SHP77 (cell line): ENCODE measurements at regions not wholly inside any gene's neighbourhood (a gene's known extent, or its start where the extent isn't known, plus 50 kb on each side); places are given as distances from the start of the nearest gene placed in this dataset.
"Not testable (repeated sequence)": the region's sequence is repeated elsewhere in the genome, so short reads cannot be mapped to it uniquely, and the experiment has no call there.

Experiments
- DNase-seq, 2 experiments: peaks; one replicate each; lab custom pipeline; 2025; lab: John Stamatoyannopoulos, UW

DNA sequence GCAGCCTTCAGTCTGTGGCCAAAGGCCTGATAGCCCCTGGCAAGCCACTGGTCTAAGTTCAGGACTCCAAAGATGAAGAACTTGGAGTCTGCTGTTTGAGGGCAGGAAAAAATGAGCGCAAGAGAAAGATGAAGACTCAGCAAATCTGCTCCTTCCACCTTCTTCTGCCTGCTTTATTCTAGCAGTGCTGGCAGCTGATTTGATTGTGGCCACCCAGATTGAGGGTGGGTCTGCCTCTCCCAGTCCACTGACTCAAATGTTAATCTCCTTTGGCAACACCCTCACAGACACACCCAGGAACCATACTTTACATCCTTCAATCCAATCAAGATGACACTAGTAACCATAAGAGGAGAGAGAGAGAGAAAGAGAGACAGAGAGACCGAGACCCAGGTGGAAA lies 127.6 kb downstream of the UTP18 start:
- no peak for DNase-seq

DNA sequence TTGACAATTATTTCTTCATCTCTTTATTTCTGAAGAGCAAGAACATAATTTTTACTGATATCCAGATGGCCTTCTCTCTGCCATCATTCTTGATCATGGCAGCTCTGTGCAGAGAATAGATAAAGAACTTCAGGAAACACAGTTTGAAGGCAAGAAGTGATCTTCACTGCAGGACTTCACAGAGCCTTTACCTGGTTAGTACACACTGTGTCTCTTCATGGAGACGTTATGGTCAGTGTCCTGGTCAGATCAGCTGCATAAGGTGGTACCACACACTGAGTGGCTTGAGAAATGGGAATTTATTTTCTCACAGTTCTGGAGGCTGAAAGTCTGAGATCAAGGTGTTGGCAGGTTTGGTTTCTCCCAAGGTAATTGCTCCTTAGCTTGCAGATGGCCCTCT lies 129.5 kb downstream of the UTP18 start:
- DNase-seq: no peak

DNA sequence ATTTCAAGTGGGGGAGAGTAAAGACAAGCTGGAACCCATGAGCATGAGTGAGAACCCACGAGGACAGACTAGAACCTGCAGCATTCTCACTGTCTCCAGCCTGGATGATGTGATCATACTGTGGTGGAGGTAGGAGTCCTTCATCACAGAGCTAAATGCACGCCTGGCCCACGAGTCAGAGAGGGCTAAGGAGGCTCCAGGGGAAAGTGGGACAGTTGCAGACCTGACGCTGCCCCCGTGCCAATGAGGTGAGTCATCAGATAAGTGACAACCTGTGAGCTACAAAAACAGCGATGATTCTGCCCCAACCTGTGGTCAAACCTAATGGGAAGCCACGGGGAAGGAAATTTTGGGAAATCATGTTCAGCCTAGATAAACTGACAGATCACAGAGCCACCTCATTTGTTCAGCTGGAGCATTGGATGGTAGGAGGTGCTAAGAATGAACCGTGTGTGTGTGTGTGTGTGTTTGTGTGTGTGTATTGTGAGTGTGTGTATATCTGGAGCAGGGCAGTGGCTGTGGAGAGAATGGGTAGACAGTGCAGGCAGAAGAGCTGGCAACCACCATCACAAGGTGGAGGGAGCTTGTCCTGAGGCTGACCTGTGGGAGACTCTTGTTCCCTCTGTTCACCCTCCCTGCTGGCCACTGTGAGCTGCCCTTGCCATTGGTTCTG lies 131.8 kb downstream of the UTP18 start:
- no peak for DNase-seq

DNA sequence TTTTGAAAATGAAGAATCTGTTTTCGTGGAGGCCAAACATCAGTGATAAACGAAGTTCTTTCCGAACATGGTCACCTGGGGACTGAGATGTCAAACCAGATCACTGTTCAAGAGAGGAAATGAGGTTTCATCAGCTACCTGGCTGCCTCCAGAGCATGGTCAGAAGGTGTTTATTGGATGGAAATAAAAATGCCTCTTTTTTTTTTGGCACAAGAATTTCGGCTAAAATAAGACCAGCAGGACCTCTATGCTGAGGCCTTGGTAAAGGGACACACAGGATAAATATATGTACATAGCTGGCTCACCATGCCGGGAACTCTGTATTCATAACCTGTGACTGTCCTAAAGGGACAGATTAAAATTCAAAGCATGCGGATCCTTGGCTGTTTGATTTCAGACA lies 135.3 kb downstream of the UTP18 start:
- no peak for DNase-seq

DNA sequence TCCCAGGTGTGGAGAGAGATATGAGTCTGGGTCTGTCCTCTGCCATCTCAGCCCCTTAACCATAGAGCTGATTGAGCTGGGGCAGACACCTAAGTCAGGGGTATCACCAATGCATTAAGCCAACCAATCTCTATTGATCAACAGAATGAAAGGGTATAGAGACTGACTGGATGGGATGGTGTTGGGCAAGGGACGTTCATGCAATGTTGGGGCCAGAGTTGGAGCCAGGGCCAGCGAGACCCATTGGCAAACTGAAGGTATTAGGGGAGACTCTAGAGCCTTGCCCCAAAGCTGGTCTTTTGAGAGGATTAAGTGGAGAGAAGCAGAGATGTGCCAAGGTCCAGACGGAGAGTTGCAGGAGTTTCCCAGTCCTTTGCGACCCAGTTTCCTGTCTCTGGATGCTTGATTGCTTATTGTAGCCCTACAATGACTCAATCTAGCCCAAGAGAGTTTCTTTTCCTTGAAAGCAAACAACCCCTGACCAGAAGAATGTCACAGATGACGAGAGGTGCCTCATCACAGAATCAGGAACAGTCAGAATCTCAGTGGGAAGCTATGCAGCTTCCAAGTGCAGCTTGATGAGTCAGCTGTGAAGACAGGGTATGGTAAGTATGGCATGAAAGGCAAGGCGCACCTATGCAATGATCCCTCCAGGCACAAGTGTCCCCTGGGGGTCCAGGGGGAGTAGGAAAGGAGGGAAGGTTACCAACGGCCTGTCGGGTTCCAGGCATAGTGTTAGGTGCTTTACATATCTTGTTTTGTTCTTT lies 137.2 kb downstream of the UTP18 start:
- DNase-seq: no peak

DNA sequence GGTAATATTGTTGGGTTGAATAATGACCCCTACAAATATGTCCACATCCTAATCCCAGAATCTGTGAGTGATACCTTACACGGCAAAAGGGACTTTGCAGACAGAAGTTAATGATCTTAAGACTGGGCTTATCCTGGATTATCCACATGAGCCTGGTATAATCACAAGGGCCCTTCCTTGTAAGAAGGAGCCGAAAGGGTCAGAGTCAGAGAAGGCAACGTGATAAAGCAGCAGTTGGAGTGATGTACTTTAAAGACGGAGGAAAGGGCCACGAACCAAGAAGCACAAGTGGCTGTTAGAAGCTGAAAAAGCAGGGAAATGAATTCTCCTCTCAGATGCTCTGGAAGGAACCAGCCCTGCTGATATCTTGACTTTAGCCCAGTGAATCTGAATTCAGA lies 137.8 kb downstream of the UTP18 start:
- no peak for DNase-seq

DNA sequence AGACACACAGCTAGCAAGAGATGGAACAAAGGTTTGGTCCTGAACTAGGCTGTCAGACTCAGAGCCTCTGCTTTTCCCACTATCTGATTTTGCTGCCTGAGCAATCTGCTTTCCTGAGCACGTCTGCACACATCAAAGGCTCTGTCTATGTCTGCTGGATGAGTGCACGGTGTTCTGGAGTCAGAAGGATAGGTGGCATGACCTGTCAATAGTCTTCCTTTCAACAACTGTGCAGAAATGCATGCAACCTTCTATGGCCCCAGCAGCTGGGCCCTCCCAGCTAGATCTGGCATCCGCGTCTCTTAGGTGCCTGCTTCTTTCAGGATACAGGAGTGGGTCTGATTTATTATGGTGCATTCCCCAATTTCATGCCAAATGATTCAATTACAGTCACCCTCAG lies 138.3 kb downstream of the UTP18 start:
- DNase-seq: no peak

DNA sequence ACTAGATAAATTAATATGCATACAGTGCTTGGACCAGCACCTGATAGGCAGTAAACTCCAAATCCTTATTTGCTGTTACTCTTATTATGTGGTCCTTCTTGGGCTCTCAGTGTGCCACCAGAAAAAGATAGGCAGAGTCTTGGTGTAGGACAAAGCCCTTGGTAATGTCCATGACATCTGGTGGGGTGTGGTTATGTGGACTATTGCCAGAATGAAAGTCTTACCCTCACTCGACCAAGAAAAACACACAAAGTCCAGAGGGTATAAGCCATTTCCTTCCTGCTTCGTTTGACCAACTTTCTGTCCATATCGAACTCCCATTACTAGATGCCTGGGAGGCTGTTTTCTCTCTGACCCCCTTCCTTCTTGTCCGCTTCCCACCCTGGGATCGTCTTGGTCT lies 140.9 kb downstream of the UTP18 start:
- no peak for DNase-seq

DNA sequence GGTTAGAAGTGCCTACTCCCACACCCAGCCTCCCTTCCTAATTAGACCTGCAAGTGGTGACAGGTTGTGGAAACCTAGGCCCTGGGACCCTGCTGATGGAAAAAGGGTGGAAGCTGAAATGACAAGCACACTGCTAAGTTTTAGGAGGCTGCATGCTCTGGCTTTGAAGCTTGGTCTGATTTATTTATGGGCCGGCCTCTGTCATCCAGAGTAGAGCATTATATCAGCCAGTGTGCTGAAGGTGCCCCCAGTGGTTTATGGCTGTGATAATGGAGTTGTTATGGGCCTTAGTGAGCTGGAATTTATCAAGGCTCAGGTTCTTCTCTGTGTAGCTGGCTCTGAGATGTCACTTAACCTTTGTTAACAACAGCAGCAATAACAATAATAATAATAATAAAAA lies 142.6 kb downstream of the UTP18 start:
- DNase-seq: no peak

DNA sequence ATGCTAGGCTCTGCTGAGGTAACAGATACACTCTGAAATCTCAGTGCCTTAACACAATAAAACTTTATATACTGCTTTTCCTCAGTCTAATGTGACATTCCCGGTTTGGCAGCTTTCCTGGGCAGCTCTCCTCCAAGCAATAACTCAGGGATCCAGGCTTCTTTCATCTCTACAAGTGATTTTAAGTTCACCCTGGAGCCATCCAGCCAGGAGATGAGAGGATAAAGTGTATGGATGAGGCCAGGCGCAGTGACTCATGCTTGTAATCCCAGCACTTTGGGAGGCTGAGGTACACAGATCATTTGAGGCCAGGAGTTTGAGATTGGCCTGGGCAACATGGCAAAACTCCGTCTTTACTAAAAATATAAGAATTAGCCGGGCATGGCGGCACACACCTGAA lies 147.2 kb downstream of the UTP18 start:
- DNase-seq: no peak

DNA sequence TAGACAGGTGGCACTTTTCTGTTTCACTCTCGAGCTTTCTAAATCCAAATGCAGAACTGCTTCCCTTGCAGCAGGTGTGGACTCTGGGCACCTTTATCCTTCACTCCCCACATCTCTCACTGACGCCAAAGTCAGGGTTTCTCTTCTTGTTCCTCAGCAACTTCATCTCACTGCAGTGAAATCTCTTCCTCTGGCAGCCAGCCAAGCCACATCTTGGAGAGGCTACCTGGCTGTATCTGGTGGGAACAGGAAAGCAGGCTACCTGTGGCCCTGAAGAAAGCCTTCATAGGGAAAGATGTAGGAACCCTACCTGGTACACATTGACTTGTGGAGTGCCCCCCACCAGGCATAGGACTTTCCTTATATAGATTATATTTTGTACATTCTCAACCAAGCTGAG lies 159.1 kb downstream of the UTP18 start:
- no peak for DNase-seq

DNA sequence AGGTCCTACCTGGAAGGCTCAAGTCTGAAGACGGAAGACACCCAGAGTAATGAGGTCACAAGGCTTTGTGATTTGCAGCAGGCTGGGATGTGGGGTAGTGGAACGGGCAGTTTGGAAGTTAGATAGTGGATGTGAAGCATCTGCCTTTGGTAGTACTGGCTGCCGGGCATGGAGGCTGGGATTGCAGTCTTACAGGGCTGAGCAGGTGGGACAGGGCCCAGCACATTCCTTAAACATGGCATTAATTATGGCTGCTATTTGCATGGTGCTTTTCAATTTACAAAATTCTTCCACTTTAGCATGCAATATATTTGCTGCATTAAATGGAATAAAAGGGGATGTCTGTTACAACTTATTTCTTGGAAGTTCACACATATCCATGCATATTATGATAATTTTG lies 161.2 kb downstream of the UTP18 start:
- DNase-seq: no peak

DNA sequence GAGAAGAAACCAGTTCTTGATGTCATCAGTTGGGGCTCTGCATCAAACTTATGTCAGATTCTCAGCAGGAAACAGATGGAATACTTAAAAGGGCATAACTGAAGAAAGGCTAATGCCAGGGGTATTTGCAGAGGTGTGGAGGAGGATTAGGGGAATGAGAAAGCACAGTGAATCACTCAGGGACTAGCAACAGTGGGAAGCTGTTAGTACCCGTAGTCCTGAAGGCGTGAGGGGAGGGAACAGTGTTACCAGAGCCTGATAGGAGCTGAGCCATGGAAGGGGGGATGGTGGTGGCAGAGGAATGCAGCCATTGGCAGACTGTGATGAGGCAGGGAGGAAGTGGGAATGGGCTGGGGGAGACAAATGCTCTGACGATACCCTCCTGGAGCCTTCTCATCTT lies 162.3 kb downstream of the UTP18 start:
- no peak for DNase-seq

DNA sequence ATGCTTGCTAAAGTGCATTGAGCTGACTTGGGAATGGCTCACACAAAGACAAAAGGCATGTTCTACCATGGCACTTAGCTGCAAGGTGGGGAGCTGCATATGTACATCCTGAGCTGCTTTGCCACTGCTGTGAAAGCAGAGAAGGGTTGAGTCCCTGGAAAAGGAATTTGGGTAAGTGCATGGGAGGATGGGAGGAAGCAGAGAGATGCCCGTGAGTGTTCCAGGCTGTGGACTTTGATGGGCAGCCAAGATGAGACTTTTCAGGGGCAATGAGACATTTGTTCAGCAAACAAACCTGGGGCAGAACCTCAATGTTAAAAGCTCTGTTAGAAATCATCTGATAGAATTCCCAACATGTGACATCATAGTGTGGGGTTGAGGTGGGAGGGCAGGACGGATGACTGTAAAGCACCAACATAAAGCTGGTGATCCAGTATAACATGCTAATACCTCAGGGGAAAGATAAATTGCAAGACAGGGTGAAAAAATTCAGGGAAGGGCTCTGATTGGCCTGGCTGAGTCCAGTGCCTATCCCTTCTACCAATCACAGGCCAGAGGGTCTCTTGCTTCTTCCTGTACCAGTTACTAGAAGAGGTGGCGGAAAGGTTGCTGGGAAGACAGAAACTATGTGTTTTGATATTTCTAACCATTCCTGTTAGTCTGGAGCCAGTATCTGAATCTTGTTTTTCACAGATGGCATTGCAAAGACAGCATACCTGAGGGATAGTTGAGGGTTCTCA lies 163.2 kb downstream of the UTP18 start:
- no peak for DNase-seq

DNA sequence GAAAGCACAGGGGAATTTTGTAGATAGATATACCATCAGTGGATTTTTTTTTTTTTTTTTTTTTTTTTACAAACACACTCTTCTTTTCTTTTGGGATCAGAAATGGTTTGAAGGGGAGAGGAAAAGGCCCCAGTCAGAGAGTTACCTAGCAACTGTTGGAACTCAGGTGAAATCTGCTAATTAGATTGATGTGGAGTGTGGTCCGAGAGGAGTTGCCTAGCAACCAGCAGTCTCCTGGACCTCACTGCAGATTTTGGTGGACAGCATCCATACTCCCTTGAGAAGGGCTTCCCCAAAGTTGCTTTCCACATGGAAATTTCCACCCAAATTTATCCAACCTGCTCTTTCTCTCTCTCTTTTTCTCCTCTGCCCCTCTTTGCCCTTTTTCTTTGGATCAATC lies 165.4 kb downstream of the UTP18 start:
- no peak for DNase-seq

DNA sequence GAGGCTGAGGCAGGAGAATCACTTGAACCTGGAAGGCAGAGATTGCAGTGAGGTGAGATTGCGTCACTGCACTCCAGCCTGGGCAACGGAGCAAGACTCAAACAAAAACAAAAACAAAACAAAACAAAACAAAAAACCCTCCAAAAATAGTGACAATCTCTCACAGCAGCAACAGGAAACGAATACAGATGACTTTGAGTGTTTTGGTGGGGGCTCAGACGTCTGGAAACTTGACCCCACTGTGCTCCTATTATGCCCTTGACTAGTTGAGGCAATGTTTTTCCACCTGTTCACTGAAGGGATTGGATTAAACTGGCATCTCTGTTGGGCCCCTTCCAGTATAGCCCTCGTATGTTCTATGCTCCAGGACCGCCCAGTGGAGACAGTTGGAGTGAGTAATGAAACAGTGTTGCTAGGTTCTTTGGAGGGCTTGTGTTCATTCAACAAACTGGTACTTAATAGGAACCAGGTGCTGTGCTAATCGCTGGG lies 167.0 kb downstream of the UTP18 start:
- peak; percentile 86 to 90 for DNase-seq

DNA sequence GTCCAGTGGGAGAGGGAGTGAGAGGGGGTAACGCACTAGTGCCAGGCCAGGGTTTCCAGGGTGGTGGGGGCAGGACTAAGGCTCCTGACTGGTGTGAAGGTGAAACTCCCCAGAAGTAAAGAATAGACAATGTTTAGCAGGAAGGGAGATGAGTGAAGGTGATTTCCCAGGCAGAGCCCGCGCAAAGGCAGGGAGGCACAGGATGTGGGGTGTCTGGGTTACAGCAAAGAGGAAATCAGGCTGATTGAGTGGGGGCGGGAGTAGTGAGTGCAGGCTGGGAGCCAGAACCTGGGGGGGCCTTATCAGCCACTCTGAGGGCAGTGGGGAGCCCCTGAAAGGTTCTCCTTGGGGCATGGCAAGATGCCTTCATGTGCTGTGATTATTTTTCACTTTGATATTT lies 167.5 kb downstream of the UTP18 start:
- DNase-seq: peak in 1 of 2 experiments; percentile 47

DNA sequence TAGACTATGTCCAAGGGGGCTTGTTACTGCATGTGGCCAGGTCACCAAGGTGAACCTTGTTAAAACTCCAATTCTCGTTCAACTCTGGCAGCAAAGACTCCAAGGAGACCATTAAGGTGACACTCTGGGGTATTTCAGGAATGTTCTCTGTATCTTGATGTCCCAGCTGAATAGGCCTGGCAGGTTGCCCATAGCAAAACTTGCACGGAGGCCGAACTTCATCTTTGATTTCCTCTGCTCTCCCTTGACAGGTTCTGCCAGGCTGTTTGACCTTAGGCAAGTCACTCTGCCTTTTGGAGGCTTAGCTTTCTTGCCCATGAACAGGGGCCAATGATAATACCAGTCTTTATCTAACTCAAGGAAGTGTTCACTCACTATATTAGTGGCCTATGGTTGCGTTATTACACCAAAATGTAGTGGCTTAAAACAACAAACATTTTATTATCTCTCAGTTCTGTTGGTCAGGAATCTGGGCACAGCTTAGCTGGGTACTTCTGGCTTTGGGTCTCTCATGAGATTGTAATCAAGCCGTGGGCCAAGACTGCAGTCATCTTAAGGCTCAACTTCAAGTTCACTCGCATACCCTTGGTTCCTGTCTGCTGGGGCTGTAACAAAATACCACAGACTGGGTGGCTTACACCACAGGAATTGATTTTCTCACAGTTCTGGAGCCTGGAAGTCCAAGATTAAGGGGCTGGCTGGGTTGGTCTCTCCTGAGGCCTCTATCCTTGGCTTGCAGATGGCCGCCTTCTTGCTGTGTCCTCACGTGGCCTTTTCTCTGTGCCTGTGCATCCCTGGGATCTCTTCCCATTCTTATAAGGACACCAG lies 168.5 kb downstream of the UTP18 start:
- no peak for DNase-seq

DNA sequence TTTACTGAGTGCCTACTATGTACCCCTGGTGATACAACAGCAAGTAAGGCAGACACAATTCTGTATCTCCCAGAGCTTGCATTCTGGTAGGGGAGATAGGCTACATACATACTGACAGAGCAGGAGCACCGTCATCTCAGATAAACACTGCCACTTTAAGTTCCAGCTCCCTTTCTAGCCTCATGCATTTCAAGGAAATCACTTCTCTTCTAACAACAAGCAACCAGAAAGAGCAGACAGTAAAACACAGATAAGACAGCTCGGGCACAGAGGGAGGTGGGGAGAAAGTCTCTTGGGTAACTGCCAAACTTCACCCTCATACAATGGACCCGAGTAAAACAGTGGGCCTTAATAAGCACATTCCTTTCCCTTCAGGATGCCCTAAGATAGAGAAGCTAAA lies 169.6 kb downstream of the UTP18 start:
- DNase-seq: not testable (repeated sequence)

DNA sequence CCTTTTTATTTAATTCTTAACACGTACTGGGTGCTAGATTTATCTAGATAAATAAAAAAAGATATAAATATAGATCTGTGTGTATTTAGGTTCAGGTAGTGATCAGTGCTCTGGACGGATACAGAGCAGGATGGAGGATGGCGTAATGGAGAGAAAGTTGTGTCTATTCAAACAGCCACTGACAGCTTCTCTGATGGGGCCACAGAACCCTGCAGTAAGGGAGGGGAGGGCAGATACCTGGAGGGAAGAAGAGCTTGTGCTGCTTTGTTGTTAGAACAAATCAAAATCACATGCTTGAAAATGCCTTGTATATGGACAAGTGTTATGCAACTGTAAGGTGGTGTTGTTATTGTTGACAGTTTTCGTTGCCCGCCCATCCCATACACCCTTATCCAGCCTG lies 170.2 kb downstream of the UTP18 start:
- DNase-seq: no peak

DNA sequence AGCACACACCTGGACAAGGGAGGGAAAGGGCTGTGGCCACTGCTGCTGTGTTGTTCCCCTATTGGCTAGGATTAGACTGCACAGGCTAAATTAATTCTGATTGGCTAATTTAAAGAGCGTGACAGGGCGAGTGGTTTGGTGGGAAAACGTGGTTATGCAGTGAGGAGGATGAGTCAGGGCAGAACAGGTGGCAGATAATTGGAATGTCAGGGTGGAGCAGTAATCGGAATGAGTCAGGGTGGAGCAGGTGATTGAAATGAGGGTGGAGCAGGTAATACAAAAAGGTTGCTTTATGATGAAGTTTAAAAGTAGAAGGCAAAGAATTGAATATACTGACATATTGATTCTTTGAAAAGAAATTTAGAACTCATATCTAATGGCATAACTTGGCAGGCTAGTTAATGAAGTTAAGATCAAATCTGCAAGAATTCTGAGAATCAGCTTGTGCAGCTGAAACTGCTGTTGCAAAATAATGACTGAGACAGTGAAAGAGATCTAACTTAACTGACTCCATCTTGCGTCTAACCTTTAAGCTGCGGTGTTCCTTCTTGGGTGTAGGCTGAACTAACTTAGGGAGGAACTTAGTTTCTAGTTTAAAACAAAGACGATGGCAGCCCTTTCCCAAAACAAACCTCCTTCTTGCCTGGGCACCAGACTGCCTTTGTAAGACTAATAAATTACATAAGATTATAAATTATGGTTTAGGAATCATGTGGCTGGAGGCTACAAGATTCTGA lies 174.3 kb downstream of the UTP18 start:
- DNase-seq: peak; percentile 7 to 34
